ENCODE measurements at regions not wholly inside any gene's neighbourhood (a gene's known extent, or its start where the extent isn't known, plus 50 kb on each side); places are given as distances from the start of the nearest gene placed in this dataset.

GRCh38 chr13:61824168-61824567, 408.5 kb upstream of the PCDH20 start:
- no peak overlapping the region for H3K27ac ChIP-seq
- no peak for TF ChIP-seq CTCF (conservative IDR thresholded peaks at IDR 0.05)
- TF ChIP-seq ZFX (IDR thresholded peaks at IDR 0.05): no peak

GRCh38 chr13:61812286-61812685, 396.6 kb upstream of the PCDH20 start:
- H3K27ac ChIP-seq: no peak overlapping the region
- no peak for TF ChIP-seq ZFX (IDR thresholded peaks at IDR 0.05)
- no peak for TF ChIP-seq CTCF (conservative IDR thresholded peaks at IDR 0.05)

GRCh38 chr13:61810065-61810464, 394.4 kb upstream of the PCDH20 start:
- H3K27ac ChIP-seq: no peak overlapping the region
- TF ChIP-seq CTCF (conservative IDR thresholded peaks at IDR 0.05) (no peak), ZFX (IDR thresholded peaks at IDR 0.05) (no peak)

DNA sequence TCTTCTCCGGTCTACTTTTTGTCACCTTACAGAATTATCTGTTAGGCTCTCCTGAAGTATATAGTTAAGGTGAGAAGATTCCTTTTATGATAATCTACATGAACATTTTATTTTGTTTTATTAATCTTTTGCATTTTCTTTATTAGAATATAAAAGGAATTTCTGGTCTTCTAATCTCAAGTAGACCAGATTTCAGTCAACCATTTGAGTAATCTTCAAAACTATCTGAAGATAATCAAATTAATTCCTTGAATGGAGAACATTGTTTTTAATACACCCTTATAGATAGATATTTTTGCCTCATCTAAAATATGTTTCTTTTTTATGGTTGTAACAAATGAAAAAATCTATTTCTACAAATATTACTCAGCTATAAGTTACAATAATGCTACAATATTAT, 381.7 kb upstream of the PCDH20 start:
- H3K27ac ChIP-seq: no peak overlapping the region
- TF ChIP-seq ZFX (IDR thresholded peaks at IDR 0.05): no peak
- TF ChIP-seq CTCF (conservative IDR thresholded peaks at IDR 0.05): no peak

DNA sequence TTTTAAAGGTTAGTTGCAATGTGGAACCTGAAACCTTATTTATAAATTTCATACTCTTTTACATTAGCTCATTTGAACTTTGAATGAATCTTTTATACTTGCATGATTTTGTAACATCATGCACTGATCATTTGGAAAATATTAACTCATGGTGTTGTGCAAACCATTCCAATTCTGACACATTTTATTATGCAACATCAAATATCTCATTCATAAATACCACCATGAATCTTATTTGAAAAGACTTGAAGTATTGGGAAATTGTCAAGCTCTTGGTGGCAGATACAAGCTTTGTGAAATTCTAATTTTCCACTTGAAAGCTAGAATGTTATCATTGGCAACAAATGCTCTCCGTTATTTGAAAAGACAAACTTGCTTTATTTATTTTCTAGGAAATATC, 379.9 kb upstream of the PCDH20 start:
- no peak overlapping the region for H3K27ac ChIP-seq
- no peak for TF ChIP-seq ZFX (IDR thresholded peaks at IDR 0.05)
- no peak for TF ChIP-seq CTCF (conservative IDR thresholded peaks at IDR 0.05)

DNA sequence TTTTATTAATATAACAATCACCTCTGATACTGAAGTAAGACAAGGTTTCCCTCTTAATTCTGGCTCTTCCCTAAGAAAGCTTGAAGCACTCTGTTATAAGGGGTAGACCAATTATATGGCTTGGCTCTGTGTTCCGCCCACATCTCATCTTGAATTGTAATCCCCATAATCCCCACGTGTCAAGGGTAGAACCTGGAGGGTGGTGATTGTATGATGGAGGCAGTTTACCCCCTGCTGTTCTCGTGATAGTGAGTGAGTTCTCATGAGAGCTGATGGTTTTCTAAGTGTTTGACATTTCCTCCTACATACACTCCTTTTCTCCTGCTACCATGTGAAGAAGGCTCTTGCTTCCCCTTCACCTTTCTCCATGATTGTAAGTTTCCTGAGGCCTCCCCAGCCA, 363.8 kb upstream of the PCDH20 start:
- no peak overlapping the region for H3K27ac ChIP-seq
- TF ChIP-seq CTCF (conservative IDR thresholded peaks at IDR 0.05) (no peak), ZFX (IDR thresholded peaks at IDR 0.05) (no peak)

DNA sequence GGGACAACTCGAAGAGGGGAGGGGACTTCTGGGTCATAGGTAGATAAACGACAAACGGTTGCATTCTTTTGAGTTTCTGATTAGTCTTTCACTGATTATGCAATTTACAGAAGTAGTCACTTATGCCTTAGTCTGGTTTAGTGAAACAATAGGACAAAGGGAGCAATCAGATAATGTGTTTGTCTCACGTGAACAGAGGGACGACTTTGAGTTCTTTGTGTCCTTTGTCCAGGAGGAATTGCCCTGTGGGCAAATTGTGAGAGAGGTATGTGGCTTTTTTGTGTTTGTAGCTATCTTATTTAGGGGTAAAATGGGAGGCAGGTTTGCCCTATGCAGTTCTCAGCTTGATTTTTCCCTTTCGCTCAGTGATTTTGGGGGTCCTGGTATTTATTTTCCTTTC, 362.9 kb upstream of the PCDH20 start:
- H3K27ac ChIP-seq: no peak overlapping the region
- TF ChIP-seq CTCF (conservative IDR thresholded peaks at IDR 0.05): no peak
- no peak for TF ChIP-seq ZFX (IDR thresholded peaks at IDR 0.05)

Measured in C4-2B (cell line).